ENCODE measurements at regions not wholly inside any gene's neighbourhood (a gene's known extent, or its start where the extent isn't known, plus 50 kb on each side); places are given as distances from the start of the nearest gene placed in this dataset.

GRCh38 chr3:117079997-117080396, 370.4 kb downstream of the TUSC7 start:
- no peak for DNase-seq (ENCODE audit: low read depth)

DNA sequence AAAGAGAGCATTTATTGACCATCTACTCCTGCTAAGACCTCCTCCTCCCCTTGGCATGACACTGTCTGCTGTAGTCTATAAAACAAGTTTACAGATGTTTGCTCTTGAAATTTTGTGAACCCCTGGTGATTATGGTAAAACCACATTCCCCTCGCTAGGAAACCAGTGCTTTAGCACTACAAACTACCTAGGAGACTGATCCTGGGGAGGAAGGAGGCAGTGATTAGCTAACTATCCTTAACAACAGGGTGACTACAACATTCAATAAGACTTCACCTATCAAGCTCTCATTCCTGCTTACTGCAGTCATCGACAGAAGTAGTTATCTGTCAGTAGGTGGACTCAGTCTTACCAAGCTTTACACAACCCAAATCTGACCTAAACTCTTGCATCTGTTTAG, 371.3 kb downstream of the TUSC7 start:
- no peak for DNase-seq (ENCODE audit: low read depth)

- no peak for DNase-seq (ENCODE audit: low read depth)
Measured at GRCh38 chr3:117084277-117084676, 374.7 kb downstream of the TUSC7 start.

DNA sequence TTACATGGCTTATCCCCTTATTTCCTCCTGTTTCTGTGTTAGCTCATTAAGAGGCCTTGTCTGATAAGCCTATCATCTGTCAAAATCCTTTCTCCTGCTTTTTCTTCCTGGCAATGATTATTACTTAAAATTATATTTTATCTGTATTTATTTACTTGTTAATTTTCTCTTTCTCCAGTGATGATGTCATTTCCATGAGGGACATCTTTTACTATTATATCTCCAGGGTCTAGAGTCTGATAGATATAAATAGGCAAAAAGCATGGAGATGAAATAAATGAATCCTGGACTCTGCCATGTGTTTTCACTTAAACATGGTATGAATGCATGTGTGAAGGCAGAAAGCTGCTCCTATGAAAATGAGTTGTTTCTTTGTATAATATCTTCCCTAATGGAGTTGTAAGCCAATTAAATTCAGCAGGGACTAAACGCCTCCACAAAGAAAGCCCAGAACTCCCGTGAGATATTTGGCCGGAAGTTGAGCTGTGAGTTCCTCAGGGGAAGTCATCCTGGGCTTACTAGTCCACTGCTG, 375.2 kb downstream of the TUSC7 start:
- DNase-seq (ENCODE audit: low read depth): no peak

- no peak for DNase-seq (ENCODE audit: low read depth)
Measured at GRCh38 chr3:117091676-117092075, 382.1 kb downstream of the TUSC7 start.

DNA sequence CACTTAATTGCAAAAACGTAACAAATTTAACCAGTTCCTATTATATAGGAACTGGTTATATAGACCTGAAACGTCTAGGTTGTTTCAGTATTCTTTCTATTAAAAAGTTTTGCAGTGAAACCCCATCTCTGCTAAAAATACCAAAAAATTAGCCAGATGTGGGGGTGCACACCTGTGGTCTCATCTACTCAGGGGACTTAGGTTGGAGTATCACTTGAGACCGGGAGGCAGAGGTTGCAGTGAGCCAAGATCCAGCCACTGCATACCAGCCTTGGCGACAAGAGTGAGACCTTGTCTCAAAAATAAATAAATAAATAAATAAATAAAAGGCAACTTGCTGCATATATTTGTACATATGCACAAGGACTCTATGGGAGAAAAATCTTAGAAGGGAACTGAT, 387.0 kb downstream of the TUSC7 start:
- no peak for DNase-seq (ENCODE audit: low read depth)

- DNase-seq (ENCODE audit: low read depth): no peak
Measured at GRCh38 chr3:117097351-117097750, 387.8 kb downstream of the TUSC7 start.

GRCh38 chr3:117101697-117102096, 392.1 kb downstream of the TUSC7 start:
- no peak for DNase-seq (ENCODE audit: low read depth)

- no peak for DNase-seq (ENCODE audit: low read depth)
Measured at GRCh38 chr3:117102426-117102825, 392.8 kb downstream of the TUSC7 start.

DNA sequence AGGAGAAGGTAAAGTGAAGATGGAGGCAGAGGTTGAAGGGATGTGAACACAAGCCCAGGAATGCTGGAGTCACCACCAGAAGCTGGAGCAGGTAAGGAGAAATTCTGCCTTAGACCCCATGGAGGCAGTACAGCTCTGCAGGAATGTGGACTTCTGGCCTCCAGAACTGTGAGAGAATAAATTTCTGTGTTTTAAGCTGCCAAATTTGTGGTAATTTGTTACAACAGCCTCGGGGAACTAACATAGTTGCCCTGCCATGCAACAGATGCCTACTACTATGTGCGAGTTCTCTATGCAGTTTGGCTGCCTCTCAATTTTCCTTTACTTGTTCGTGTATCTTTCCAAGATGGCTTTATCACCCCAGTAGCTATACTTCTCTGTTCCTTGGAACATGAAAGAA, 394.1 kb downstream of the TUSC7 start:
- no peak for DNase-seq (ENCODE audit: low read depth)

DNA sequence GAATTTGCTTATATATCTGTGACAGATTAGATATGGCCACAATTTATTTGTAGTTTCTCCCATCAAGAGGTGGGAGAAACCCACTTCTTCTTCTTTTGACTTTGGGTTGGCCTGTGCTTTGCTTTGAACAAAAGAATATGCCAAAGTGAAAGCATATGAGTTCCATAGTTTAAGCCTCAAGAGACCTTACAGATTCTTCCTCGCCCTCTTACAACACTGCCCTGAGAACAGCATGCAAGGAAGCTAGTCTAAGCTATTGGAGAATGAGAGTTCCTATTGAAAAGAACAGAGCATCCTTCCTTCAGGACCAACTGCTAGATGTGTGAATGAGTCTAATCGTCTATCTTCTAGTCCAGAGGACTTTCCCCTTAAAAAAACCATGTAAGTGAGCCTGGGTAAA, 394.8 kb downstream of the TUSC7 start:
- no peak for DNase-seq (ENCODE audit: low read depth)

DNA sequence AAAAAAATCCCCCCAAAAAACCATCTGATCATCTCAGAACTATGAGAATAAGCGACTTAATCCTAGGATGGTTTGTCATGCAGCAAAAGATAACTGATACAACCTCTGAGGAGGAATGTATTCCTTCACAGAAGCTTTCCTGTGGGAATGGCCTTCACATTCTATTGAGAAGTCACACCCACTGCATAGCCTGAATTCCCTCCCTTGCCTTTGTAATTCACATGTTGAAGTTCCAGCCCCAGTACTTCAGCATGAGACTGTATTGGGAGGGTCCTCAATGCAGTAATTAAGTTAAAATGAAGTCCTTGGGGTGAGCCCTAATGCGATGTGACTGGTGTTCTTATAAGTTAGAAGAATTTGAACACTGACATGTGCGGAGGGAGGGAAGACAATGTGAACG, 395.2 kb downstream of the TUSC7 start:
- DNase-seq (ENCODE audit: low read depth): no peak

GRCh38 chr3:117105686-117106085, 396.1 kb downstream of the TUSC7 start:
- no peak for DNase-seq (ENCODE audit: low read depth)

DNA sequence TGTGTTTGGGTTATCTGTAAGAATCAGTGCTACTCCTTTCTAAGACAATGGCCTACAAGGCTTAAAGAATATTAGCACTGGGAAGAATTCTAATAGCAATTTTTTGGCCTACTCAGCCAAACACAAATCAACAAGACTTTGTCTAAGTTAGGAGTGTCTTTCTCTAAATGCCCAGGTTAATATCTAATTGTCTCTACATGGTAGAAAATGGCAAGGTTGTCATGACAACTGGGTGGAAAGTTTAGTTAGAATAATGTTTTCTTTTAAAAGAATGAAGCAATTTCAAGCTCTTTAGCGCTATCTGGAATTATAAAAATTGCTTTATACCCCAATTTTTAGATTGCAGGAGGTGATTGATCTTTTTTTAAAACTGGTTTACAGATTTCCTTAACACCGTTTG, 396.8 kb downstream of the TUSC7 start:
- no peak for DNase-seq (ENCODE audit: low read depth)

- DNase-seq (ENCODE audit: low read depth): no peak
Measured at GRCh38 chr3:117107946-117108345, 398.4 kb downstream of the TUSC7 start.

GRCh38 chr3:117109178-117109577, 399.6 kb downstream of the TUSC7 start:
- no peak for DNase-seq (ENCODE audit: low read depth)

GRCh38 chr3:117114517-117115265, 405.1 kb downstream of the TUSC7 start:
- DNase-seq (ENCODE audit: low read depth): no peak

DNA sequence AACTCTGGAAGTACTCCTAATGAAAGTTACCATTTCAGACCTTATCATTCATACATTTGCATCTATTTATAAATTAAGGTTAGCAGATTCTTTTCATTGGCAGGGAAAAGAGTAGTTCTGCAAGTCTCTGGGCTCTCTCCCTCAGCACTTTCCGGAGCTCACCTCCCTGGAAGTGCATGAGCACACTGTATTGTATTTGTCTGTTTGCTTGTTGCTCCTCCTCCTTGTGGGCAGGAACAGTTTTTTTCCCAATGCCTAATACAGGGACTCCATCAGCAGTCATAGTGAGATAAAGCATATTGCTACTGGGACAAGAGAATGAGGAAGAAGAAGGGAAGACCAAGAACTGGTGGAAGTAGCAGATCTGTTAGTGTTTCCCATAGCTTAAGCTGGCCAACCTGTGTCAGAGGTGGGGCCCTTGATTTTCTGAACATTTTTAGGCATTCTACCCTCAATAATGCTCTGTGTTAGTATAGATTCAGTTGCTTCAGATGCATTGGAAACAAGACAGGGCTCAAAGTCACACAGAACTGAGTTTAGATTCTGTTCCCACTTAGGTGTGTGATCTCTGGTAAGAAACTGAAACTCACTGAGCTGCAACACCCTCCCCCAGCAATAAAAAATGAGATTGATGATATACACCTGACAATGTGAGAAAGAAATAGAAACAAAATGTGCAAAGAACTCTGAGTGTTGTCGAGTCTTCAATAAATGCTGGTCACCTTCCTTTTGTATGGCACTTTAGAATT, 407.8 kb downstream of the TUSC7 start:
- DNase-seq (ENCODE audit: low read depth): no peak

DNA sequence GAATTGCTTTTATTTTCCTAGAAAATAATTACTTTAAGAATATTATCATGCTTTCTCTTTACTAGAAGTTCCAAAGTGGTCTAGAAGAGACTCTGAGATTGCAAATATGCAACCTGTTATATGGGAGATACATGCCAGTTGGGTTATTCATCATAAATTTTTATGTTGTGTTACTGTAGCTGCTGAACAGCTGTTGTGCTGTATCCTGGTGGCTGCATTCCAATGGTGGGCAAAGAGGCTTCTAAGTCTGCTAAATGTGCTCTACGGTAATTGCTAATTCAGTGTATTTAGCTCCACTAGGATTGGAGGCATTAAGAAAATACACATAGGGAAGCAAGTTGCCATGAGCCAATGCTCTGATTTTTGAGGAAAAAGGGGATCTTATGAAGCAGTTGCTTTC, 409.0 kb downstream of the TUSC7 start:
- DNase-seq (ENCODE audit: low read depth): no peak

DNA sequence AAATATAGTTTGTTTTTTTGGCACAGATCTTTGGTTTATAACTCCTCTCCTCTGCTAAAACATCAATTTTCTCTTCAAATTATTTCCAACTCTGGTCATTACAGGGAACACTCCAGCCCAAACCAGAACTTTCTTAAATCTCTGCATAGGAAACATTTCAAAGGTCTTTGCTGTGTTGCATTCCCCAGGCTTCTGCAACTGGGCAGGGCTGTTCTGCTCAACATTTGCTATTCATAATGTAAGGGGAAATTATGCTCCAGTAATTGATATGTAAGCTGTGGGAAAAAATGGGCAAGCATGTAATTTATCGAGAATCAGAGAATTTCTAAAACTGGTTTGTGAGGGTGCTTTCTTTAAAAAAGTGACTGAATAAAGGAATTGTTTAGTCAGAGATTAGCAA, 410.4 kb downstream of the TUSC7 start:
- no peak for DNase-seq (ENCODE audit: low read depth)

- no peak for DNase-seq (ENCODE audit: low read depth)
Measured at GRCh38 chr3:117122609-117123008, 413.0 kb downstream of the TUSC7 start.

DNA sequence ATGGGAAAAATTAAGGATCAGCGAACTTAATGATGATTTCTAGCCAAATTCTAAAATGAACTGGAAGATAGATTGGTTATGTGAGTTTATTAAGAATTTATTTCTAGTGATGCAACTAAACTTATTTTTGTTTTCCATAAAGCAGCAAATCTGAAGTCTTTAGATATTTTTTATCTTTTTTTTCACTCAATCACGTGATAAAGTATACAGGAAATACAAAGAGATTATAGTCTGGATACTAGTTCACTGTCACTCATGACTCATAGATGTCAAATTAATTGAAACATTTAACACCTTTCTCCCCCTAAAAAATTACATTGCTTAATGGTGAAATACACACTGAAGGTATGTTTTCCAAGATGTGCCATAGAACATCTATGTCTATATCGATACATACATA, 416.9 kb downstream of the TUSC7 start:
- DNase-seq (ENCODE audit: low read depth): no peak

DNA sequence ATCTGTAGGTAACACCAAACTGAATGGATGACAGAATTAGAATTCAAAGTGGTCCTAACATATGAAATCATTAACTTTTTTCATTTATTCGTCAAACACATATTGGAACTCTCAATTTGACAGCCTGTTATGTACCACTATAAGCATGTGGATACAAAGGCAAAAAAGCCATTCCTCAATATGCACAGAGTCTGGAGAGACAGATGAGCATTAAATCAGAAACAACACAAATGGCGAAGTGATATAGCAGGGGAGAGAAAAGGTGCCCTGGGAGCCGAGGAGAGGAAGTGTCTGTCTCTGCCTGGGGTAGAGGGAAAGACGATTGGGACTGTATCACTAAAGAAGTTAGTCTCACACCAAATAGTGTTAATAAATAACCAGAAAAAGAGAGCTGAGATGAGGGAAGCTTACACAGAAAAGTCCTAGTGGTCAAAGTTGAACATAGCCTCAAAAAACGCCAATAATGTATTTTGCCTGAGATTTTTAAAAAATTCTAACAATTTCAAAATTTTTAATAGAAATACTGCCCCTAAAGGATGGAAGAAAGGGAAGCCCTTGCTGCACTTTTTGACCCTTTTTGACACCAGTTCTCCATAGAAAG, 417.5 kb downstream of the TUSC7 start:
- no peak for DNase-seq (ENCODE audit: low read depth)

Measured in M059J (cell line).